ENCODE measurements at regions not wholly inside any gene's neighbourhood (a gene's known extent, or its start where the extent isn't known, plus 50 kb on each side); places are given as distances from the start of the nearest gene placed in this dataset.

DNA sequence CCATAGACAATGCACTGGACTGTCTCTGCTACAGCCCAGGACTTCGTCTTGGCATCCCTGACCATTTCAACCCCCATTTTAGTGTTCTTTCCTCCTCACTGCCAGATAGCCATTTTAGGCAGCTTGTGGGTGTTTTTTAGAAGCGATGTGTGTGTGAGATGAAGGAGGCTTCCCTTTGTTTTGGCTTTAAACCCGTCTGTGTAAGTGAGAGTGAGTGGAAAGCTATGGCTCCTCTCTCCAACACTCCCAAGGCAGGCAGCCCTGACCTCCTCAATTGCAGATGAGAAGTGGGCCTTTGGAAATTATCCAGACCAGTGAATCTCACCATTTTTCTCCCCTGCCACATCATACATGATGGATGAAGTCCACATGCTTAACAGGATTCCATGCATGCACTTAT lies 70.3 kb upstream of the PGBD5 start:
- TF ChIP-seq, protein P1, sequence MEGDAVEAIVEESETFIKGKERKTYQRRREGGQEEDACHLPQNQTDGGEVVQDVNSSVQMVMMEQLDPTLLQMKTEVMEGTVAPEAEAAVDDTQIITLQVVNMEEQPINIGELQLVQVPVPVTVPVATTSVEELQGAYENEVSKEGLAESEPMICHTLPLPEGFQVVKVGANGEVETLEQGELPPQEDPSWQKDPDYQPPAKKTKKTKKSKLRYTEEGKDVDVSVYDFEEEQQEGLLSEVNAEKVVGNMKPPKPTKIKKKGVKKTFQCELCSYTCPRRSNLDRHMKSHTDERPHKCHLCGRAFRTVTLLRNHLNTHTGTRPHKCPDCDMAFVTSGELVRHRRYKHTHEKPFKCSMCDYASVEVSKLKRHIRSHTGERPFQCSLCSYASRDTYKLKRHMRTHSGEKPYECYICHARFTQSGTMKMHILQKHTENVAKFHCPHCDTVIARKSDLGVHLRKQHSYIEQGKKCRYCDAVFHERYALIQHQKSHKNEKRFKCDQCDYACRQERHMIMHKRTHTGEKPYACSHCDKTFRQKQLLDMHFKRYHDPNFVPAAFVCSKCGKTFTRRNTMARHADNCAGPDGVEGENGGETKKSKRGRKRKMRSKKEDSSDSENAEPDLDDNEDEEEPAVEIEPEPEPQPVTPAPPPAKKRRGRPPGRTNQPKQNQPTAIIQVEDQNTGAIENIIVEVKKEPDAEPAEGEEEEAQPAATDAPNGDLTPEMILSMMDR (IDR thresholded peaks at IDR 0.05; ENCODE audit: poor library complexity, severe bottlenecking), result no peak
- no peak for TF ChIP-seq EZH2 (IDR thresholded peaks at IDR 0.05; ENCODE audit: borderline replicate concordance, insufficient read depth, low read length, poor library complexity, severe bottlenecking)
- no peak for TF ChIP-seq POLR2AphosphoS5 (IDR thresholded peaks at IDR 0.05)
